HCT116 (cell line): ENCODE measurements at regions not wholly inside any gene's neighbourhood (a gene's known extent, or its start where the extent isn't known, plus 50 kb on each side); places are given as distances from the start of the nearest gene placed in this dataset.

ENCODE experiments used
- CTCF ChIP-seq, 3 experiments: fragments of 200-600 bp in 1 of 3; sonication (generic) in 1 of 3; IDR thresholded peaks in 2 of 3; conservative IDR thresholded peaks in 1 of 3; 2 replicates each; pipeline ENCODE4 v1.5.1; 2012 to 2017; ENCODE audit warnings: low read depth in 2 of 3, low read length in 2 of 3, antibody characterized with exemption in 1 of 3, borderline replicate concordance in 1 of 3, control low read depth in 1 of 3, mild to moderate bottlenecking in 1 of 3, mixed read lengths in 1 of 3, mixed run types in 1 of 3, moderate library complexity in 1 of 3; ENCODE audit not compliant: insufficient read depth in 1 of 3
- EGR1 ChIP-seq: IDR thresholded peaks from 2 replicates; pipeline ENCODE4 v1.6.1; 2012; ENCODE audit warnings: low read depth
- EZH2 ChIP-seq: fragments of 200-600 bp; sonication (generic); IDR thresholded peaks from 2 replicates; pipeline ENCODE4 v1.6.1; 2017; ENCODE audit warnings: antibody characterized with exemption, mixed run types
- POLR2AphosphoS5 ChIP-seq: IDR thresholded peaks from 2 replicates; pipeline ENCODE4 v1.6.1; 2011; ENCODE audit warnings: mild to moderate bottlenecking, low read depth, low read length, moderate library complexity
- RAD21 ChIP-seq: IDR thresholded peaks from 2 replicates; pipeline ENCODE4 v1.6.1; 2012; ENCODE audit warnings: low read depth, mild to moderate bottlenecking
- SP1 ChIP-seq: IDR thresholded peaks from 2 replicates; pipeline ENCODE4 v1.6.1; 2012; ENCODE audit warnings: low read depth
- YY1 ChIP-seq: IDR thresholded peaks from 2 replicates; pipeline ENCODE4 v1.6.1; 2011; ENCODE audit warnings: low read length, low read depth, moderate library complexity, mild to moderate bottlenecking; ENCODE audit not compliant: insufficient replicate concordance; ENCODE audit errors: extremely low read depth
- ZFX ChIP-seq: fragments of 450-650 bp; IDR thresholded peaks from 2 replicates; pipeline ENCODE4 v1.6.1; 2017

GRCh38 chr18:54090856-54091255 is 133.6 kb downstream of the MBD2 start:
- no peak for TF ChIP-seq RAD21
- no peak for TF ChIP-seq ZFX
- TF ChIP-seq EZH2: no peak
- no peak for TF ChIP-seq SP1
- no peak for TF ChIP-seq EGR1
- no peak for TF ChIP-seq CTCF (IDR thresholded peaks at IDR 0.05 in 2 of 3, conservative IDR thresholded peaks at IDR 0.05 in 1 of 3; ENCODE audit: borderline replicate concordance in 1 of 3, insufficient read depth in 1 of 3, low read depth in 2 of 3, low read length in 2 of 3)
- TF ChIP-seq POLR2AphosphoS5: no peak
- TF ChIP-seq YY1: no peak
